Lower leg skin (tissue), 4 donors: ENCODE measurements at regions not wholly inside any gene's neighbourhood (a gene's known extent, or its start where the extent isn't known, plus 50 kb on each side); places are given as distances from the start of the nearest gene placed in this dataset.

Source experiments
- DNase-seq, 2 donors: peaks; one replicate each; pipeline ENCODE4 v3.0.0-alpha.2; 2019; ENCODE audit warnings: low spot score in 2 of 2
- H3K4me3 ChIP-seq: fragments of 200-600 bp; sonication (generic); 2 replicates; pipeline ENCODE4 v1.5.1; 2017; ENCODE audit warnings: mild to moderate bottlenecking, low read depth; ENCODE audit not compliant: poor library complexity, severe bottlenecking
- CTCF ChIP-seq, 3 donors: fragments of 450-650 bp; IDR thresholded peaks; one replicate each; pipeline ENCODE4 v1.5.1; 2016; ENCODE audit warnings: antibody characterized with exemption in 3 of 3, mild to moderate bottlenecking in 3 of 3, moderate library complexity in 2 of 3
- POLR2A ChIP-seq, 2 donors: fragments of 450-650 bp; IDR thresholded peaks; one replicate each; pipeline ENCODE4 v1.6.1; 2016 to 2017; ENCODE audit warnings: antibody characterized with exemption in 2 of 2, mild to moderate bottlenecking in 1 of 2, moderate library complexity in 1 of 2
- WGBS, 2 donors: methylation state at CpG; one replicate each; pipeline ENCODE4 v1.1.5; 2018; 5-methylcytosine and 5-hydroxymethylcytosine counted together
- intact Hi-C: fragments of 100-400 bp; cut with DNase I; formaldehyde crosslinking; loops from one replicate; pipeline ENCODE4 v1.15.0; 2023; ENCODE audit warnings: low total_unique reads

DNA sequence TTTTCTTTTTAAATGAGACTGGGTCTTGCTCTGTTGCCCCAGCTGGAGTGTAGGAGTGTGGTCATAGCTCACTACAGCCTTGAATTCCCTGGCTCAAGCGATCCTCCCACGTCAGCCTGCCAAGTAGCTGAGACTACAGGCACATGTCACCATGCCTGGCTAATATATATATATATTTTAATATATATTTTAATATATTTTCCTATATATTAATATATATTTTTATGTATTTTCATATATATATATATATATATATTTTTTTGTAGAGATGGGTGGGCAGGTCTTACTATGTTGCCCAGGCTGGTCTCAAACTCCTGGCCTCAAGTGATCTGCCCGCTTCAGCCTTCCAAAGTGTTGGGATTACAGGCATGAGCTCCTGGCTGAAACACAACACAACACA lies 144.5 kb upstream of the GATA6 start:
- no peak overlapping the region for H3K4me3 ChIP-seq
- WGBS, 2 donors = 82 to 90% methylated on average over 3 of the region's 3 CpGs
- no peak for DNase-seq
- no peak for TF ChIP-seq CTCF (IDR thresholded peaks at IDR 0.05)
- TF ChIP-seq POLR2A (IDR thresholded peaks at IDR 0.05) = no peak
- intact Hi-C loops = no loop called here

DNA sequence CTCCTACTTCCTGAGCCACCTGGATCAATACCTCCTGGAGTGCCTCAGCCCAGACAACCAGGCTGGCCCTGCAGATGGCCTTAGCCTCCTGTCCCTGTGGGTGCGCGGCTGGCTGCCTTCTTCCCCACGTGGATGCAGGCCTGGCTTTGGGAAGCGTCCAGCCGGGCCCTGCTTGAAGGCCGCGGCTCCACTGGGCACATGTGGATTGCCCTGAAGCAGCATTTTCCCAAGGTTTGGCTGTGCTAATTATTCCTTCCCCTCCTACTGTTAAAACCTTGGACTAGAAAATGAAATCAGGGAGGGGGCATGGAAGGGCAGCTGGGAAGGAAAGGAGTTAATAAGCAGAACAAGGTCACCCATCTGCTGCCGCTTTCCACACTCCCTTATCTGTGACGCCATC lies 143.0 kb upstream of the GATA6 start:
- 76 to 81% methylated on average over 9 of the region's 9 CpGs for WGBS, 2 donors
- TF ChIP-seq POLR2A (IDR thresholded peaks at IDR 0.05) (no peak), CTCF (IDR thresholded peaks at IDR 0.05) (no peak)
- intact Hi-C loops = no loop called here
- DNase-seq = no peak
- no peak overlapping the region for H3K4me3 ChIP-seq

DNA sequence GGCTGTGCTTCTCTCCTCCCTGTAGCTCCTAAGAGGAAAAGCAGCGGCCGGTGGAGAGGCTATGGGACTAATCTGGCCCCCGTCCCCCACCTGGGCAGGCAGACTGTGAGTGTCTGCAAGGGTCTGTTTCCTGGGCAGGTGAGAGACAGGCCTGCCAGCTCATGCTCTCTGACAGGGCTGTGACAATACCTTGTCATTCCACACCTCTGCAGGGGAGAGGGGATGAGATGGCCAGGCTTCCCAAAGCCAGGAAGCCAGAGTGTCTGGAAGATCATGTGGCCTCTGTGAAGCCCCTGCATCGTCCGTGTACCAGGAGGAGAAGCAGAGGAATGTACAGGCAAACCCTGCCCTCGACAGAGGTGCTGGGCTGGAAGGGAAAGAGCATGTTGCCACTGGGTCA lies 142.5 kb upstream of the GATA6 start:
- DNase-seq = no peak
- intact Hi-C loops = no loop called here
- WGBS, 2 donors = 46 to 55% methylated on average over 6 of the region's 6 CpGs
- no peak overlapping the region for H3K4me3 ChIP-seq
- TF ChIP-seq CTCF (IDR thresholded peaks at IDR 0.05) = no peak
- no peak for TF ChIP-seq POLR2A (IDR thresholded peaks at IDR 0.05)

DNA sequence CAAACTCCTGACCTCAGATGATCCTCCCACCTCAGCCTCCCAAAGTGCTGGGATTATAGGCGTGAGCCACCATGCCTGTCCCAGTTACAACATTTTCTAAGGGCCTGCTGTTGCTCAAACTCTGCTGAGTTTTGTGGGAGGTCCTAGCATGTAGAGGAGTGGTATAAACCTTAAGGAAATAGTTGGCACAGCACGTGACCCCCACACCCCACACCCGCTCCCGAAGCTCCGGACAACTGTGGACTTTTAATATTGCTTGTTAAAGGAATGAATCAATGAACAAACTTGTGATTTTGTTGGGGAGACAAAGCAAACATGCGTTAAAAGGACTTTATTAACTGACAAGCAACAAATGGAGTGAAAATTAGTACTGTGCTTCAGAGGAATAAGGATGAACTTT lies 137.8 kb upstream of the GATA6 start:
- no peak for DNase-seq
- no peak overlapping the region for H3K4me3 ChIP-seq
- TF ChIP-seq CTCF (IDR thresholded peaks at IDR 0.05) (no peak), POLR2A (IDR thresholded peaks at IDR 0.05) (no peak)
- intact Hi-C loops = no loop called here
- WGBS, 2 donors = 58 to 72% methylated on average over 6 of the region's 6 CpGs

DNA sequence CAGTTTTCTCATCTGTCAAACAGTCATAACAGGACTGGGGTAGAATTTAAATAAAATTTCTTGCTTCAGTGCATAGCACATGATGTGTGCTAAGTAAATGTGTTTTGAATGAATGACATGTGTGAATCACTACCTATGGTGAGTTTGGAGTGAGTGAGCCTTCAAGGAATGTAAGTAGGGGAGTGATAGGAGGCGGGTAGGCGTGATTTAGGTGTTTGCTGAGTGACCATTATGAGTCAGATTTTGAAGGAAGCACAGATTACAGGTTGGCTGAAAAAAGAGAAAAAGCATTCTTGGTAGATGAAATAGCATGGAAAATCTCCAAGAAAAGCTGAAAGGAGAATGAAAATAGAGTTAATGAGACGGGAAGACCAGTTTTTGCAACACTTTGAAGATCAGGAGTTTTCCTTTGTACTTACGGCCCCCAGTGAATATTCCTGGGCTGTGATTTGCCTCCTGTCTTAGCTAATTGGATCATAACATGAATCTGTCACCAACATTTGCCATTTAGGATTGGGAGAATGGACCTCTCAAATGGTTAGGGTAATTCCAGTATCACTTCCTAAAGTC lies 136.9 kb upstream of the GATA6 start:
- no peak for DNase-seq
- WGBS, 2 donors = 33% methylated on average over 4 of the region's 4 CpGs
- TF ChIP-seq CTCF (IDR thresholded peaks at IDR 0.05) (no peak), POLR2A (IDR thresholded peaks at IDR 0.05) (no peak)
- no peak overlapping the region for H3K4me3 ChIP-seq
- intact Hi-C loops = no loop called here

DNA sequence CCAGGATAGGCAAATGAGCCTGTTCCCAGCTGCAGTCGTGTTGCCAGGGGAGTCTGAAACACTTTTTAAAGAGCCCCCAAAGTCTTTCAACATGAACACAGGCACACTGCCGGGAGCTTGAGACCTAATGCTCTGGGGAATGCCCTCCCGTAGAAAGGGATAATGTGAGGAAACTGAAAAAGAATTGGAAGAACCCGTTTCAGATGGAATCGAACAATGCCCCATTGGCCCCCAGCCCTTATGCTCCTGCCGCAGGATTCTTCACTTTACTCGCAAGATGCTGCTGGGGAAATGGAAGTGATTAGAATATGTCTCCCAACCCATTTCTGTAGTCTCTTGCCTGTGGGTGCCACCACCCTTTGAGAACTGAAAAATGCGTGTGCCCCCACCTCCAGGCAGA lies 136.3 kb upstream of the GATA6 start:
- WGBS, 2 donors = 67 to 68% methylated on average over 8 of the region's 8 CpGs
- DNase-seq = no peak
- intact Hi-C loops = no loop called here
- TF ChIP-seq CTCF (IDR thresholded peaks at IDR 0.05) (no peak), POLR2A (IDR thresholded peaks at IDR 0.05) (no peak)
- H3K4me3 ChIP-seq = no peak overlapping the region
